AG20443 (cell line): ENCODE measurements at regions not wholly inside any gene's neighbourhood (a gene's known extent, or its start where the extent isn't known, plus 50 kb on each side); places are given as distances from the start of the nearest gene placed in this dataset.
"Not testable (repeated sequence)": the region's sequence is repeated elsewhere in the genome, so short reads cannot be mapped to it uniquely, and the experiment has no call there.

Experiments used
- DNase-seq: peaks from one replicate; pipeline ENCODE4 v3.0.0; 2012; ENCODE audit warnings: low spot score, mixed read lengths

GRCh38 chr16:59113004-59113670, 379.0 kb upstream of the GOT2 start:
- no peak for DNase-seq

- DNase-seq, result no peak
Observed at GRCh38 chr16:59111280-59111679, 377.2 kb upstream of the GOT2 start.

- no peak for DNase-seq
Observed at GRCh38 chr16:59108374-59108773, 374.3 kb upstream of the GOT2 start.

GRCh38 chr16:59096682-59097081, 362.6 kb upstream of the GOT2 start:
- not testable (repeated sequence) for DNase-seq

GRCh38 chr16:59090541-59090940, 356.4 kb upstream of the GOT2 start:
- no peak for DNase-seq

- no peak for DNase-seq
Observed at GRCh38 chr16:59088431-59088830, 354.3 kb upstream of the GOT2 start.

- no peak for DNase-seq
Observed at GRCh38 chr16:59087641-59088040, 353.5 kb upstream of the GOT2 start.

- DNase-seq, result no peak
Observed at GRCh38 chr16:59067205-59067604, 333.1 kb upstream of the GOT2 start.

- DNase-seq, result peak; percentile 49
Observed at GRCh38 chr16:59060207-59060606, 326.1 kb upstream of the GOT2 start.

GRCh38 chr16:59058250-59058649, 324.1 kb upstream of the GOT2 start:
- no peak for DNase-seq

GRCh38 chr16:59053911-59054310, 319.8 kb upstream of the GOT2 start:
- DNase-seq, result no peak

GRCh38 chr16:59052231-59052630, 318.1 kb upstream of the GOT2 start:
- no peak for DNase-seq

- DNase-seq, result no peak
Observed at GRCh38 chr16:59048876-59049275, 314.8 kb upstream of the GOT2 start.

- no peak for DNase-seq
Observed at GRCh38 chr16:59047114-59047513, 313.0 kb upstream of the GOT2 start.

GRCh38 chr16:59046335-59046734, 312.2 kb upstream of the GOT2 start:
- peak; percentile 24 for DNase-seq

- DNase-seq, result no peak
Observed at GRCh38 chr16:59045501-59045900, 311.4 kb upstream of the GOT2 start.

- peak; percentile 35 for DNase-seq
Observed at GRCh38 chr16:59044616-59045015, 310.5 kb upstream of the GOT2 start.

GRCh38 chr16:59042301-59042700, 308.2 kb upstream of the GOT2 start:
- no peak for DNase-seq

- DNase-seq, result peak; percentile 7
Observed at GRCh38 chr16:59039066-59039720, 305.1 kb upstream of the GOT2 start.

GRCh38 chr16:59030923-59031485, 296.9 kb upstream of the GOT2 start:
- no peak for DNase-seq

GRCh38 chr16:59021751-59022150, 287.6 kb upstream of the GOT2 start:
- DNase-seq, result peak; percentile 27

GRCh38 chr16:59013930-59014329, 279.8 kb upstream of the GOT2 start:
- DNase-seq, result no peak

- DNase-seq, result no peak
Observed at GRCh38 chr16:58999762-59000161, 265.6 kb upstream of the GOT2 start.

- not testable (repeated sequence) for DNase-seq
Observed at GRCh38 chr16:58992755-58993154, 258.6 kb upstream of the GOT2 start.
